Ovary (tissue), 3 donors: ENCODE measurements at regions not wholly inside any gene's neighbourhood (a gene's known extent, or its start where the extent isn't known, plus 50 kb on each side); places are given as distances from the start of the nearest gene placed in this dataset.

Experiments used
- EP300 ChIP-seq: sonication (generic); formaldehyde crosslinking; IDR thresholded peaks from one replicate; pipeline ENCODE4 v1.6.1; 2017; ENCODE audit warnings: antibody characterized with exemption
- TF ChIP-seq, protein P1 (sequence below), 3 donors: fragments of 450-650 bp in 2 of 3; fragments of 200-600 bp in 1 of 3; IDR thresholded peaks; one replicate each; pipeline versions ENCODE4 v1.5.1 to v1.8.0; 2016 to 2022; ENCODE audit warnings: antibody characterized with exemption in 3 of 3, mild to moderate bottlenecking in 1 of 3
- donor health status: DM: no; HTN: no; CAD: no.

DNA sequence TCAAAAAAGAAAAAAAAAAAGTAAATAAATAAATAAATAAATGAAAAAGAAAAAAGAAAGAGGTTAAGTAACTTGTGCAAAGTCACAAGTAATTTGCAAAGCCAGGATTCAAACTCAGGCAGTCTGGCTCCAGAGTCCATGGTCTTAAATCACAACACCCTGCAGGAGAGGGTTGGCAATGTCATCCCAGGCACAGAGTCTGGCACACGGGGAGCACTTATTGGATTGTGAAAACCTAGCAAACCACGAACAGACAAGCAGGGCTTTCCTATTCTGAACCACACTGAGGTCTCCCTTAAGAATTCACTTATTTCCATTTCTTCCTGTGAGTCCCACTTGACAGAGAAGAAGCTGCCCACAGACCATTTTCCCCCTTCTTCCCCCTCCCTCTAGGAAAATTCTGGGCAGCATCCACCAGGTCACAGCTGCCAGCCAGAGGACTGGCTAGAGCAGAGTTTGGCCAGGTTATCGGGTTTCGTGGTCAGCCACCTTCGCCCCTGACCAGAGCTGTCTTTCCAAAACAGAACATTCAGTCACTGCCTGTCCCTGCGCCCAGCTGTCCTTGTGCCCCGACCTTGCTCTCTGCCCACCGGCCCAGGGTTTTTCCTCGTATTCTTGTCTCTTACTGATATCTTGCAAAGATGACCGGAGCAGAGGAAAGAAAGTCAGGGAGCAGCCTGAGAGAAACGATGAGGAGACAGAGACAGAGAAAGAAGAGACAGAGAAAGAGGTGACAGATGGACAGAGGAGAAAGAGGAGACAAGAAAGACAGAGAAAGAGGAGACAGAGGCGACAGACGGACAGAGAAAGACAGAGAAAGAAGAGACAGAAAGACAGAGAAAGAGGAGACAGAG lies 106.4 kb upstream of the PTPN1 start:
- TF ChIP-seq, protein P1, sequence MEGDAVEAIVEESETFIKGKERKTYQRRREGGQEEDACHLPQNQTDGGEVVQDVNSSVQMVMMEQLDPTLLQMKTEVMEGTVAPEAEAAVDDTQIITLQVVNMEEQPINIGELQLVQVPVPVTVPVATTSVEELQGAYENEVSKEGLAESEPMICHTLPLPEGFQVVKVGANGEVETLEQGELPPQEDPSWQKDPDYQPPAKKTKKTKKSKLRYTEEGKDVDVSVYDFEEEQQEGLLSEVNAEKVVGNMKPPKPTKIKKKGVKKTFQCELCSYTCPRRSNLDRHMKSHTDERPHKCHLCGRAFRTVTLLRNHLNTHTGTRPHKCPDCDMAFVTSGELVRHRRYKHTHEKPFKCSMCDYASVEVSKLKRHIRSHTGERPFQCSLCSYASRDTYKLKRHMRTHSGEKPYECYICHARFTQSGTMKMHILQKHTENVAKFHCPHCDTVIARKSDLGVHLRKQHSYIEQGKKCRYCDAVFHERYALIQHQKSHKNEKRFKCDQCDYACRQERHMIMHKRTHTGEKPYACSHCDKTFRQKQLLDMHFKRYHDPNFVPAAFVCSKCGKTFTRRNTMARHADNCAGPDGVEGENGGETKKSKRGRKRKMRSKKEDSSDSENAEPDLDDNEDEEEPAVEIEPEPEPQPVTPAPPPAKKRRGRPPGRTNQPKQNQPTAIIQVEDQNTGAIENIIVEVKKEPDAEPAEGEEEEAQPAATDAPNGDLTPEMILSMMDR (IDR thresholded peaks at IDR 0.05): no peak
- TF ChIP-seq EP300: no peak
